GM23248 (cell line): ENCODE measurements at regions not wholly inside any gene's neighbourhood (a gene's known extent, or its start where the extent isn't known, plus 50 kb on each side); places are given as distances from the start of the nearest gene placed in this dataset.

ENCODE experiments used
- EZH2 ChIP-seq: fragments of 200-600 bp; sonication (generic); IDR thresholded peaks from 2 replicates; pipeline ENCODE4 v1.6.1; 2018; ENCODE audit warnings: antibody characterized with exemption, mild to moderate bottlenecking; ENCODE audit not compliant: insufficient read depth, poor library complexity, severe bottlenecking
- EZH2phosphoT487 ChIP-seq: fragments of 200-600 bp; sonication (generic); IDR thresholded peaks from 2 replicates; pipeline ENCODE4 v1.6.1; 2018; ENCODE audit warnings: antibody characterized with exemption, moderate library complexity, mild to moderate bottlenecking, low read depth; ENCODE audit not compliant: insufficient read depth

- TF ChIP-seq EZH2 = no peak
- TF ChIP-seq EZH2phosphoT487 = no peak
Observed at GRCh38 chr16:80123189-80123588, 417.6 kb upstream of the DYNLRB2 start.
